UCSD-AML1 (cell line): ENCODE measurements at regions not wholly inside any gene's neighbourhood (a gene's known extent, or its start where the extent isn't known, plus 50 kb on each side); places are given as distances from the start of the nearest gene placed in this dataset.

Source experiments
- DNase-seq: peaks from one replicate; lab custom pipeline; 2025; ENCODE audit not compliant: unreplicated experiment; lab: John Stamatoyannopoulos, UW

- DNase-seq = no peak
Measured at GRCh38 chr15:29430124-29430523, 160.5 kb upstream of the NSMCE3 start.

DNA sequence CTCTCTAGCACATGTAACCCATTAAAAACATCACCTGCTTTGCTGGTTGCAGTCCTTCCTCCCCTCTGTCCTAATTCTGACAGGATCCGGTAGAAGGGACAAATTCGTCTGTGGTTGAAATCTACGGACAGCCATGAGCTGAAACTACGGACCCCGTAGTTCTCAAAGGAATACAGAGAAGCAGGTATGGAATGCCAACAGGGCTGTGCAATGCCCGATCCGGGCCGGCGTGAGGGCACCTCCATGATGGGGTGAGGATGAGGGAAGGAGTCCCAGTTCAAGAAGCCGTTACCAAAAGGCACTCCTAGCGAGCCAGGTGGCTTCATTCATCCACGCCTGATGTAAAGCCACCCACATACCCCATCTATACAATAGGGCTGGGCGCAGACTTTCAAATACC lies 160.0 kb upstream of the NSMCE3 start:
- DNase-seq = no peak

- no peak for DNase-seq
Measured at GRCh38 chr15:29428925-29429573, 159.4 kb upstream of the NSMCE3 start.

- DNase-seq = no peak
Measured at GRCh38 chr15:29425864-29426263, 156.2 kb upstream of the NSMCE3 start.

- no peak for DNase-seq
Measured at GRCh38 chr15:29424118-29424517, 154.5 kb upstream of the NSMCE3 start.

DNA sequence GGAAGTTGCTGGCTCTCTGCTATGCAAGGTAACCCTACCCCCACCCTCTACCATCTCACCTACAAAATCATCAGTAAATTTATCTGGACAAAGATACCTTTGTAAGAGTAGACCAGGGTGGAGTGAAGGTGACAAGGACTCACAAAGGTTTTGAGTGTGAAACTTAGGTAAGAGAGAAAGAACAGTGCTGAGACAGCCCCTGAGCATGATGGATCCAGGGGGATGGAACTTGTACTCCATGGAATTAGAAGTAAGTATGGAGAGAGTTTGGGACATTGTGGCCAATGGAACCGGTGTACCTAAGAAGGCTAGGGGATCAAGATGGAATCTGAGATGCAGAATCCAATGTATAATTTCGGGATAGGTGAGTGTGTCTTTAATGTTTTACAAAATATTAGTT lies 153.0 kb upstream of the NSMCE3 start:
- DNase-seq = no peak

GRCh38 chr15:29420188-29420587 lies 150.6 kb upstream of the NSMCE3 start:
- DNase-seq = no peak

GRCh38 chr15:29418931-29419330 lies 149.3 kb upstream of the NSMCE3 start:
- DNase-seq = no peak

DNA sequence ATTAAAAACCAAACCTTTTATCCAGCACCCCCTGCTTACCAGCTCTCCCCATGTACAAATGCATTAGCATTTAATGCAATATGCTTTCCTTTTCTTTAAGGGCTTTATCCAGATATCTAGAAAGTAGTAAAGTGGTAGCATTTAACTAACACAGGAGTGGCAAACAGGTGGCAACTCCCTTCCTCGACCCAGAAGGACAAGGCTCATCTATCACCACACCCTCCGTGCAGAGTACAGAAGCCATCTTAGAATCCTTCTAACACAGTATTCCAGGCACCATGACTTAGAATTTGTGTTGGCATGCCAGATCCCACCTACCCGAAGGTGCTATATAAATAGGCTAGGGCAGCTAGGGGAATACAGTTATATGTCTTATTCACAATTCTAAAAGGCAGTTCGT lies 148.6 kb upstream of the NSMCE3 start:
- DNase-seq = no peak

DNA sequence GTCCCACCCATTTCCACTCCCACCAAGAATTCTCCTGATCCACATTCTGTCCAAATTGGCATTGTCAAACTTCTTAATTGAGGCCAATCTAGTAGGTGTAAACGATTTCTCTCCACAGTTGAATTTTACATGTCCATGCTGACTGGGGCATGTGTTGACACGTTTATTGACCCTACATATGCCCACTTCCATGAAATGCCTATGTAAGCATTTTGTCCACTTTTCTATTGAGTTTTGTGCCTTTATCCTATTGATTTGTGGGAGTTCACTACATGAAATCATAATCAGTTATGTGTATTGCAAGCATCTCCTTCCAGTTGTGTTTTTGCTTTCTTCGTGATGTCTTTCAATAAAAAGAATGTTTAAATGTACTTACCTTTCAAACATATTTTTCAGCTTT lies 141.7 kb upstream of the NSMCE3 start:
- DNase-seq = no peak

DNA sequence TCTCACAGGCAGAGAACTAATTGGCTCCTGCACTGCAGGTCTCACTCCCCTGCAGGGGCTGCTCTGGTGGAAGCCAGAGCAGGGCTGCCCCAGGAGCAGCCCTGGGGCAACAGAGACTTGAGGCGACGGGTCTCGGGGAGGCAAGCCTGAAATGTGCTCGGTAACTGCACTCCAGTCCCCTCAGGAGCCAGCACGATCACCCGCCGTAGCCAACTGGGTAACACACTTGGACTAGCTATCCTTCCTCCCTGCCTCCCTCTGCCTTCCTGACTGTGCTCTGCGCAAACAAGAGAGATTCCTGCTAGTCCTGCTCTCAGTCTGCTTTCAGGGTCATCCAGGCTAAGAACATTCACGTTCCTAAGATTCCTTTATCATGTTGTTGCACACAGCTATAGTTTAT lies 140.7 kb upstream of the NSMCE3 start:
- DNase-seq = no peak

- no peak for DNase-seq
Measured at GRCh38 chr15:29409890-29410289, 140.3 kb upstream of the NSMCE3 start.

DNA sequence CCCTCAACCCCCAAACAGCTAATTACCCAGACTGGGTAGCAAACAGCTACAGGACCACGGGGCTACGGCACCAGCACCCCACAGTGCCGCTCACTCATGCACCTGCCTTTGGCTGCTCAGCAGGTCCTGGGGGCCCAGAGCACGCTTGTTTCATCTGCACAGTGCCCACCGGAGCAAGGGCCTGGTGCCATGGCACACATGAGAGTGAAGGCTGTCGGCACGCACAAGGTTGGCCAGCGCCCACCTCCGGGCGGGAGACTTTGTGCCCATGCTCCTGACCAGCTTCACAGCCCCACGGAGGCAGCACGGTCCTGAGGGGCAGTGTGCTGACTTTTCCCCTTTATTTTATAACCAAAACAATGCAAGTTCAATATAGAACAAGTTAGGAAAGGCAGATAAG lies 135.9 kb upstream of the NSMCE3 start:
- no peak for DNase-seq

- no peak for DNase-seq
Measured at GRCh38 chr15:29403772-29404171, 134.2 kb upstream of the NSMCE3 start.

GRCh38 chr15:29401644-29402043 lies 132.0 kb upstream of the NSMCE3 start:
- no peak for DNase-seq

- no peak for DNase-seq
Measured at GRCh38 chr15:29400701-29401100, 131.1 kb upstream of the NSMCE3 start.

GRCh38 chr15:29398907-29399306 lies 129.3 kb upstream of the NSMCE3 start:
- no peak for DNase-seq

GRCh38 chr15:29396176-29396811 lies 126.7 kb upstream of the NSMCE3 start:
- no peak for DNase-seq

GRCh38 chr15:29393443-29393842 lies 123.8 kb upstream of the NSMCE3 start:
- no peak for DNase-seq

GRCh38 chr15:29392358-29392757 lies 122.7 kb upstream of the NSMCE3 start:
- no peak for DNase-seq

DNA sequence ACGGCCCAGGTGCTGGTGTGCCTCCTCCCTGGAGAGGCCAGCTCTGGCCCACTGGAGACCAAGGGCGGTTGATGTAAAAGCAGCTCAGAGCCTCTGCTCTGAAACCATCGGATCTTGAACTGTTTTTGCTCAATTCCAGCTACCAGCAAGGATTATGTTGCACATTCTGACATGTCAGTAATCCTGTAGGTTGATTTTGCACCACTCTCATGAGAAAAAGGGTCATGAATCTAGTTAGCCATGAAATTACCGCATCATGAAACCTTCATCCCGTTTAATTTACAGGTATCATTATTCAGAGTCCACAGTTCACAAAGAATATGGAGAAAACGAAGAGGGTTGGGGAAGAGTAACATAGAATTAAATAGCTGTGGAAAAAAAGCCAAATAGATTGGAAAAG lies 120.4 kb upstream of the NSMCE3 start:
- DNase-seq = no peak

DNA sequence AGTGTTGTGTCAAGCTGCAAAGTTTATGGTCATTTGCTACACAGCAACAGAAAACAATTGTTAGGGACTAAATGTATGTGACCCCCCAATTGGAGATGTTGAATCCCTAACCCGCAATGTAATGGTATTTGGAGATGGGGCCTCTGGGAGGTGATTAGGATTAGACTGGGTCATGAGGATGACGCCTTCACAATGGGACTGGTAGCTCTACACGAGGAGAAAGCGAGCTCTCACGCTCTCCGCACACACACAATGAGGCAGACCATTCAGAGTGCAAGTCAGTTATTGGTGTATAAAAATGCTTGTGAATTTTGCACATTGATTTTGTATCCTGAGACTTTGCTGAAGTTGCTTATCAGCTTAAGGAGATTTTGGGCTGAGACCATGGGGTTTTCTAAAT lies 116.9 kb upstream of the NSMCE3 start:
- no peak for DNase-seq

DNA sequence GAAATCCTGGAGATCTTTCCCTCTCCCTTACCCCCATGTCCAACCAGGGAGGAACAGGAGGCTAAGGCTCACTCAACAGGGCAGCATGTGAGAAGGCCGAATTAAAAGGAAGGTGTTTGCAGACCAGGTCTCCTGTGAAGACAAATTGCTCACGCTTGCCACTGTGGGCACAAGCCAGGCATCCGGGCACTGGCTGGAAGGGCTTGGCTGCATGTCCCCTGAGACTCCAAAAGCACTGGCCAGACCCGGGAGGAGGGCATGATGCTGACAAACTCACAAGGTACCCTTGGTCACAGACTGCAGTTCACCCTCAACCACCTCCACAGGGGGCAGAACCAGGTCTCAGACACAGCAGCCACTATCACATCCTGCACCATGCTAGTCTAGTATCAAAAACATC lies 113.7 kb upstream of the NSMCE3 start:
- DNase-seq = no peak
